ENCODE measurements at regions not wholly inside any gene's neighbourhood (a gene's known extent, or its start where the extent isn't known, plus 50 kb on each side); places are given as distances from the start of the nearest gene placed in this dataset.

- no peaks in the 10 kb centered on the region for H3K36me3 ChIP-seq (ENCODE audit: insufficient read depth, low read length)
- no peak for TF ChIP-seq EZH2 (IDR thresholded peaks at IDR 0.05; ENCODE audit: borderline replicate concordance, low read length)
- no peak for TF ChIP-seq CTCF (IDR thresholded peaks at IDR 0.05; ENCODE audit: low read length)
Measured at GRCh38 chr18:39345321-39345720, 1779.7 kb upstream of the CELF4 start.

GRCh38 chr18:39344487-39344886 lies 1778.9 kb upstream of the CELF4 start:
- Histone ChIP-seq H3F3A (ENCODE audit: insufficient read depth, low read length) (no peaks in the 10 kb centered on the region), H3K27ac (ENCODE audit: low read depth, low read length, poor library complexity, severe bottlenecking) (no peak overlapping the region), H3K4me1 (ENCODE audit: insufficient read depth, low read length, severe bottlenecking) (no peaks in the 10 kb centered on the region), H3K4me2 (ENCODE audit: low read length) (no peak overlapping the region), H3K27me3 (ENCODE audit: insufficient read depth, low read length) (no peaks in the 10 kb centered on the region), H3K4me3 (ENCODE audit: low read depth, low read length, poor library complexity, severe bottlenecking) (no peak overlapping the region), H3K36me3 (ENCODE audit: insufficient read depth, low read length) (no peaks in the 10 kb centered on the region), H3K9ac (ENCODE audit: low read length) (no peak overlapping the region), H4K20me1 (ENCODE audit: insufficient read depth, low read length) (no peaks in the 10 kb centered on the region), H2AFZ (ENCODE audit: low read length) (no peak overlapping the region), H3K79me2 (ENCODE audit: insufficient read depth, low read length) (no peaks in the 10 kb centered on the region), H3K9me2 (ENCODE audit: low read depth, low read length) (no peaks in the 10 kb centered on the region), H3K9me3 (ENCODE audit: low read length) (no peaks in the 10 kb centered on the region)
- TF ChIP-seq CTCF (IDR thresholded peaks at IDR 0.05; ENCODE audit: low read length) (no peak), EZH2 (IDR thresholded peaks at IDR 0.05; ENCODE audit: borderline replicate concordance, low read length) (no peak)

More at GRCh38 chr18:39345321-39345720, 1779.7 kb upstream of the CELF4 start:
- Histone ChIP-seq H3K4me2 (ENCODE audit: low read length) (no peak overlapping the region), H2AFZ (ENCODE audit: low read length) (no peak overlapping the region), H3K9me3 (ENCODE audit: low read length) (no peaks in the 10 kb centered on the region), H3K79me2 (ENCODE audit: insufficient read depth, low read length) (no peaks in the 10 kb centered on the region), H3K27ac (ENCODE audit: low read depth, low read length, poor library complexity, severe bottlenecking) (no peak overlapping the region), H3K4me1 (ENCODE audit: insufficient read depth, low read length, severe bottlenecking) (no peaks in the 10 kb centered on the region), H4K20me1 (ENCODE audit: insufficient read depth, low read length) (no peaks in the 10 kb centered on the region), H3K9ac (ENCODE audit: low read length) (no peak overlapping the region), H3F3A (ENCODE audit: insufficient read depth, low read length) (no peaks in the 10 kb centered on the region), H3K9me2 (ENCODE audit: low read depth, low read length) (no peaks in the 10 kb centered on the region), H3K27me3 (ENCODE audit: insufficient read depth, low read length) (no peaks in the 10 kb centered on the region), H3K4me3 (ENCODE audit: low read depth, low read length, poor library complexity, severe bottlenecking) (no peak overlapping the region)

- H3K9me3 ChIP-seq (ENCODE audit: low read length): no peaks in the 10 kb centered on the region
- no peak overlapping the region for H2AFZ ChIP-seq (ENCODE audit: low read length)
- H3K9me2 ChIP-seq (ENCODE audit: low read depth, low read length): no peaks in the 10 kb centered on the region
- no peaks in the 10 kb centered on the region for H3K79me2 ChIP-seq (ENCODE audit: insufficient read depth, low read length)
- TF ChIP-seq EZH2 (IDR thresholded peaks at IDR 0.05; ENCODE audit: borderline replicate concordance, low read length) (no peak), CTCF (IDR thresholded peaks at IDR 0.05; ENCODE audit: low read length) (no peak)
- H3K9ac ChIP-seq (ENCODE audit: low read length): no peak overlapping the region
- no peaks in the 10 kb centered on the region for H3F3A ChIP-seq (ENCODE audit: insufficient read depth, low read length)
- H3K4me1 ChIP-seq (ENCODE audit: insufficient read depth, low read length, severe bottlenecking): no peaks in the 10 kb centered on the region
- no peaks in the 10 kb centered on the region for H4K20me1 ChIP-seq (ENCODE audit: insufficient read depth, low read length)
- no peaks in the 10 kb centered on the region for H3K27me3 ChIP-seq (ENCODE audit: insufficient read depth, low read length)
- H3K4me2 ChIP-seq (ENCODE audit: low read length): no peak overlapping the region
- no peak overlapping the region for H3K27ac ChIP-seq (ENCODE audit: low read depth, low read length, poor library complexity, severe bottlenecking)
- no peak overlapping the region for H3K4me3 ChIP-seq (ENCODE audit: low read depth, low read length, poor library complexity, severe bottlenecking)
- H3K36me3 ChIP-seq (ENCODE audit: insufficient read depth, low read length): no peaks in the 10 kb centered on the region
Measured at GRCh38 chr18:39341129-39341528, 1775.5 kb upstream of the CELF4 start.
